PC-9 (cell line): ENCODE measurements at regions not wholly inside any gene's neighbourhood (a gene's known extent, or its start where the extent isn't known, plus 50 kb on each side); places are given as distances from the start of the nearest gene placed in this dataset.

Experiments
- EZH2 ChIP-seq: fragments of 200-600 bp; sonication (generic); IDR thresholded peaks from 2 replicates; pipeline ENCODE4 v1.8.0; 2017; ENCODE audit warnings: antibody characterized with exemption, low read depth
- TF ChIP-seq, protein P1 (sequence below): fragments of 200-600 bp; sonication (generic); conservative IDR thresholded peaks from 2 replicates; pipeline ENCODE4 v1.6.1; 2017; ENCODE audit warnings: mixed run types, antibody characterized with exemption, mild to moderate bottlenecking, moderate library complexity

DNA sequence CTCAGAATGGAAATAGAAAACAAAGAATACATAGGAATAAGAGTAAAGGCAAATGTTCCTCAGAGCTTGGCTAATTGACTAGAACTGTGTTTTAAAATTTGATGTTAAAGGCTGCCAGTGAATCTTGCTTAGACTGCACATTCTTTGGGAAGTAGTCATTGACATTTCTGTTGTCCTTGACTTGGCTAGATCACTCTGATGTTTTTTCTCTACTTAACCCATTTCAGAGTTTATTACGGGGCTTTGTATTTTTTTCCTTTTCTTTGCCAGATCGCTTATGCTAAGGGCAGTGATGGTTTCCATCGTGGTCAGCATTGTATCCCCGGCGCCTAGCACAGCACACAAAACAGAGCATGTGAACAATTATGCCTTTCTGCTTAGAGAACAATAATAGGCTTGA, 1126.7 kb upstream of the CDH9 start:
- TF ChIP-seq, protein P1, sequence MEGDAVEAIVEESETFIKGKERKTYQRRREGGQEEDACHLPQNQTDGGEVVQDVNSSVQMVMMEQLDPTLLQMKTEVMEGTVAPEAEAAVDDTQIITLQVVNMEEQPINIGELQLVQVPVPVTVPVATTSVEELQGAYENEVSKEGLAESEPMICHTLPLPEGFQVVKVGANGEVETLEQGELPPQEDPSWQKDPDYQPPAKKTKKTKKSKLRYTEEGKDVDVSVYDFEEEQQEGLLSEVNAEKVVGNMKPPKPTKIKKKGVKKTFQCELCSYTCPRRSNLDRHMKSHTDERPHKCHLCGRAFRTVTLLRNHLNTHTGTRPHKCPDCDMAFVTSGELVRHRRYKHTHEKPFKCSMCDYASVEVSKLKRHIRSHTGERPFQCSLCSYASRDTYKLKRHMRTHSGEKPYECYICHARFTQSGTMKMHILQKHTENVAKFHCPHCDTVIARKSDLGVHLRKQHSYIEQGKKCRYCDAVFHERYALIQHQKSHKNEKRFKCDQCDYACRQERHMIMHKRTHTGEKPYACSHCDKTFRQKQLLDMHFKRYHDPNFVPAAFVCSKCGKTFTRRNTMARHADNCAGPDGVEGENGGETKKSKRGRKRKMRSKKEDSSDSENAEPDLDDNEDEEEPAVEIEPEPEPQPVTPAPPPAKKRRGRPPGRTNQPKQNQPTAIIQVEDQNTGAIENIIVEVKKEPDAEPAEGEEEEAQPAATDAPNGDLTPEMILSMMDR: no peak
- TF ChIP-seq EZH2: no peak
